Neural cell (in vitro differentiated cells): ENCODE measurements at regions not wholly inside any gene's neighbourhood (a gene's known extent, or its start where the extent isn't known, plus 50 kb on each side); places are given as distances from the start of the nearest gene placed in this dataset.
"Not testable (repeated sequence)": the region's sequence is repeated elsewhere in the genome, so short reads cannot be mapped to it uniquely, and the experiment has no call there.

ENCODE experiments used
- CTCF ChIP-seq: fragments of 450-650 bp; IDR thresholded peaks from 2 replicates; pipeline ENCODE4 v1.5.1; 2014; ENCODE audit warnings: antibody characterized with exemption, mild to moderate bottlenecking, moderate library complexity; ENCODE audit not compliant: poor library complexity, severe bottlenecking
- EP300 ChIP-seq: fragments of 450-650 bp; conservative IDR thresholded peaks from 2 replicates; pipeline ENCODE4 v1.6.1; 2014; ENCODE audit warnings: antibody characterized with exemption, mild to moderate bottlenecking, moderate library complexity; ENCODE audit not compliant: poor library complexity, severe bottlenecking
- EZH2 ChIP-seq: fragments of 200-600, 300-800 bp; shearing (Covaris generic), sonication (generic); IDR thresholded peaks from 2 replicates; pipeline ENCODE4 v1.6.1; 2014; ENCODE audit warnings: antibody characterized with exemption, low read length, borderline replicate concordance, mild to moderate bottlenecking; ENCODE audit not compliant: insufficient read depth, poor library complexity, severe bottlenecking
- POLR2AphosphoS5 ChIP-seq: IDR thresholded peaks from 2 replicates; pipeline ENCODE4 v1.6.1; 2012
- RAD21 ChIP-seq: fragments of 450-650 bp; conservative IDR thresholded peaks from 2 replicates; pipeline ENCODE4 v1.6.1; 2014; ENCODE audit warnings: antibody characterized with exemption, mild to moderate bottlenecking, moderate library complexity
- REST ChIP-seq: IDR thresholded peaks from 2 replicates; pipeline ENCODE4 v1.6.1; 2012; ENCODE audit warnings: borderline replicate concordance
- SMC3 ChIP-seq: fragments of 450-650 bp; conservative IDR thresholded peaks from 2 replicates; pipeline ENCODE4 v1.6.1; 2014; ENCODE audit warnings: antibody characterized with exemption, mild to moderate bottlenecking, moderate library complexity; ENCODE audit not compliant: poor library complexity
- TAF1 ChIP-seq: IDR thresholded peaks from 2 replicates; pipeline ENCODE4 v1.6.1; 2012; ENCODE audit warnings: low read depth

DNA sequence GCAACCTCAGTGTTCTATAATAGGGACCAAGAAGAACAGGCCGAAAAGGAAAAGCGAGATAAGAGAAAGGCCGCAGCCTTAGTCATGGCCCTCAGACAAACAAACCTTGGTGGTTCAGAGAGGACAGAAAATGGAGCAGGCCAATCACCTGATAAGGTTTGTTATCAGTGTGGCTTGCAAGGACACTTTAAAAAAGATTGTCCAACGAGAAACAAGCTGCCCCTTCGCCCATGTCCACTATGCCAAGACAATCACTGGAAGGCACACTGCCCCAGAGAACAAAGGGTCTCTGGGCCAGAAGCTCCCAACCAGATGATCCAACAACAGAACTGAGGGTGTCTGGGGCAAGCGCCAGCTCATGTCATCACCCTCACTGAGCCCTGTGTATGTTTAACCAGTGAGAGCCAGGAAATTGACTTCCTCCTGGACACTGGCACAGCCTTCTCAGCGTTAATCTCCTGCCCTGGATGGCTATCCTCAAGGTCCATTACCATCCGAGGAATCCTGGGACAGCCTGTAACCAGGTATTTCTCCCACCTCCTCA lies 334.8 kb upstream of the SLITRK5 start:
- not testable (repeated sequence) for TF ChIP-seq POLR2AphosphoS5, CTCF, EP300, REST, EZH2, TAF1, RAD21, SMC3
